HEK293 (cell line): ENCODE measurements at regions not wholly inside any gene's neighbourhood (a gene's known extent, or its start where the extent isn't known, plus 50 kb on each side); places are given as distances from the start of the nearest gene placed in this dataset.

Source experiments
- CTCF ChIA-PET: fragments of 350-600 bp; formaldehyde crosslinking; extraction: SDS; loops from one replicate; lab custom pipeline; 2021; ENCODE audit warnings: antibody characterized with exemption; lab: Yijun Ruan, JAX
- POLR2A ChIA-PET: fragments of 300-600 bp; formaldehyde crosslinking; extraction: SDS; loops from one replicate; lab custom pipeline; 2020; ENCODE audit warnings: antibody characterized with exemption, inconsistent platforms; lab: Yijun Ruan, JAX
- H3K27ac ChIP-seq: fragments of 200-500 bp; sonication (Bioruptor generic); 2 replicates; pipeline ENCODE4 v1.5.1; 2014; ENCODE audit warnings: low read depth, low read length, control low read depth, inconsistent platforms; ENCODE audit errors: extremely low read depth
- H3K36me3 ChIP-seq, 2 experiments: fragments of 200-500 bp in 1 of 2; sonication (Bioruptor generic) in 1 of 2; 1 replicate in 1 of 2; 2 replicates in 1 of 2; pipeline ENCODE4 v1.5.1; 2014 to 2017; ENCODE audit warnings: inconsistent platforms in 2 of 2, low read length in 2 of 2; ENCODE audit not compliant: control insufficient read depth in 2 of 2, insufficient read depth in 1 of 2
- H3K4me1 ChIP-seq: fragments of 200-500 bp; sonication (Bioruptor generic); 2 replicates; pipeline ENCODE4 v1.5.1; 2014; ENCODE audit warnings: mild to moderate bottlenecking, low read length, inconsistent platforms; ENCODE audit not compliant: control insufficient read depth, insufficient read depth
- H3K4me3 ChIP-seq: 2 replicates; pipeline ENCODE4 v1.5.1; 2011; ENCODE audit warnings: low read depth, mild to moderate bottlenecking, control low read depth, low read length, moderate library complexity
- H3K9me3 ChIP-seq: fragments of 200-500 bp; sonication (Bioruptor generic); 2 replicates; pipeline ENCODE4 v1.5.1; 2014; ENCODE audit warnings: low read depth, low read length, inconsistent platforms; ENCODE audit not compliant: control insufficient read depth, insufficient read depth
- FEZF1 ChIP-seq: fragments of 450-650 bp; formaldehyde crosslinking; IDR thresholded peaks from 2 replicates; pipeline ENCODE4 v1.5.1; 2016; ENCODE audit warnings: missing biosample characterization, missing genetic modification characterization
- GLI2 ChIP-seq: fragments of 450-650 bp; formaldehyde crosslinking; IDR thresholded peaks from 2 replicates; pipeline ENCODE4; 2017; ENCODE audit warnings: missing biosample characterization, missing genetic modification characterization, low read depth, borderline replicate concordance
- KLF16 ChIP-seq: fragments of 450-650 bp; formaldehyde crosslinking; IDR thresholded peaks from 2 replicates; pipeline ENCODE4 v1.5.1; 2017; ENCODE audit warnings: missing biosample characterization, missing genetic modification characterization
- PATZ1 ChIP-seq: fragments of 450-650 bp; formaldehyde crosslinking; IDR thresholded peaks from 2 replicates; pipeline ENCODE4 v1.5.1; 2016; ENCODE audit warnings: missing biosample characterization, missing genetic modification characterization
- PRDM10 ChIP-seq: fragments of 450-650 bp; formaldehyde crosslinking; IDR thresholded peaks from 2 replicates; pipeline ENCODE4 v1.5.1; 2016; ENCODE audit warnings: missing biosample characterization, missing genetic modification characterization
- SCRT1 ChIP-seq: fragments of 450-650 bp; formaldehyde crosslinking; IDR thresholded peaks from 2 replicates; pipeline ENCODE4 v1.5.1; 2016; ENCODE audit warnings: missing biosample characterization, missing genetic modification characterization, borderline replicate concordance
- SP2 ChIP-seq: fragments of 450-650 bp; formaldehyde crosslinking; IDR thresholded peaks from 2 replicates; pipeline ENCODE4 v1.5.1; 2016; ENCODE audit warnings: missing biosample characterization, missing genetic modification characterization
- SP7 ChIP-seq: fragments of 450-650 bp; formaldehyde crosslinking; IDR thresholded peaks from 2 replicates; pipeline ENCODE4 v1.5.1; 2016; ENCODE audit warnings: missing biosample characterization, missing genetic modification characterization
- ZBTB8A ChIP-seq: fragments of 450-650 bp; formaldehyde crosslinking; IDR thresholded peaks from 2 replicates; pipeline ENCODE4 v1.5.1; 2016; ENCODE audit warnings: missing biosample characterization, missing genetic modification characterization
- ZFHX2 ChIP-seq: fragments of 450-650 bp; formaldehyde crosslinking; conservative IDR thresholded peaks from 2 replicates; pipeline ENCODE4 v1.5.1; 2016; ENCODE audit warnings: missing biosample characterization, missing genetic modification characterization
- ZNF10 ChIP-seq: fragments of 450-650 bp; formaldehyde crosslinking; IDR thresholded peaks from 2 replicates; pipeline ENCODE4 v1.5.1; 2017; ENCODE audit warnings: missing biosample characterization, missing genetic modification characterization
- ZNF211 ChIP-seq: fragments of 450-650 bp; formaldehyde crosslinking; IDR thresholded peaks from 2 replicates; pipeline ENCODE4 v1.5.1; 2016; ENCODE audit warnings: low read depth, missing biosample characterization, missing genetic modification characterization
- ZNF214 ChIP-seq: fragments of 450-650 bp; formaldehyde crosslinking; IDR thresholded peaks from 2 replicates; pipeline ENCODE4 v1.5.1; 2017; ENCODE audit warnings: missing biosample characterization, mild to moderate bottlenecking, missing genetic modification characterization, borderline replicate concordance
- ZNF221 ChIP-seq: fragments of 450-650 bp; formaldehyde crosslinking; IDR thresholded peaks from 2 replicates; pipeline ENCODE4 v1.5.1; 2017; ENCODE audit warnings: missing biosample characterization, missing genetic modification characterization, borderline replicate concordance
- ZNF292 ChIP-seq: fragments of 450-650 bp; formaldehyde crosslinking; IDR thresholded peaks from 2 replicates; pipeline ENCODE4 v1.5.1; 2016; ENCODE audit warnings: low read depth, missing biosample characterization, missing genetic modification characterization, borderline replicate concordance
- ZNF335 ChIP-seq: fragments of 450-650 bp; formaldehyde crosslinking; conservative IDR thresholded peaks from 2 replicates; pipeline ENCODE4 v1.5.1; 2016; ENCODE audit warnings: missing biosample characterization, missing genetic modification characterization
- ZNF658 ChIP-seq: fragments of 450-650 bp; formaldehyde crosslinking; IDR thresholded peaks from 2 replicates; pipeline ENCODE4; 2016; ENCODE audit warnings: missing biosample characterization, missing genetic modification characterization
- ZNF747 ChIP-seq: fragments of 450-650 bp; formaldehyde crosslinking; IDR thresholded peaks from 2 replicates; pipeline ENCODE4 v1.5.1; 2016; ENCODE audit warnings: missing biosample characterization, missing genetic modification characterization
- ZNF76 ChIP-seq: fragments of 450-650 bp; formaldehyde crosslinking; IDR thresholded peaks from 2 replicates; pipeline ENCODE4; 2016; ENCODE audit warnings: low read depth, missing biosample characterization, missing genetic modification characterization, borderline replicate concordance
- ZSCAN16 ChIP-seq: fragments of 450-650 bp; formaldehyde crosslinking; IDR thresholded peaks from 2 replicates; pipeline ENCODE4 v1.5.1; 2016; ENCODE audit warnings: missing biosample characterization, missing genetic modification characterization
- TF ChIP-seq, protein P1 (sequence below): fragments of 450-650 bp; formaldehyde crosslinking; IDR thresholded peaks from 2 replicates; pipeline ENCODE4 v1.5.0; 2017; ENCODE audit warnings: missing biosample characterization, missing genetic modification characterization, borderline replicate concordance
- TF ChIP-seq, protein P2 (sequence below): fragments of 450-650 bp; formaldehyde crosslinking; IDR thresholded peaks from 2 replicates; pipeline ENCODE4 v1.5.1; 2017; ENCODE audit warnings: missing biosample characterization, missing genetic modification characterization
- TF ChIP-seq, protein P3 (sequence below): fragments of 450-650 bp; IDR thresholded peaks from 2 replicates; pipeline ENCODE4 v1.5.1; 2018; ENCODE audit warnings: missing biosample characterization, mild to moderate bottlenecking, missing genetic modification characterization

DNA sequence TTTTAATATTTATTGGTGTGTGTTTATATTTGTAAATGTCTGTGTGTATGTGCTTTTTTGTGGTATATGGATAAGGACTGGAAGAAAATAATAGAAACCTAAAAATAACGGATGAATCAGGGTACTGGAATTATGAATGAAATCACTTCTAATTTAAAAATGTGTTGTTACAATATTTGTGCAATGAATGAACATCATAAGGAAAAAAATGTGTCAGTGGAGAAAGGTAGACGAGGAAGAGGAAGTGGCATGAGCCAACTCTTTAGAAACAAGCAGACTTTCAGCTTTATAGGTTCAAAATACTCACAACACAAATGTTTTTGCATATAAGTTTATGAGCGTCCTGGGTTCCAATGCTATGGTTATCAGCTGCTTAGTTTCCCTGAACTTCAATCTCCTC, 59.4 kb downstream of the SOX2 start (continued):
- no peak for TF ChIP-seq FEZF1

GRCh38 chr3:181772166-181772565, 60.4 kb downstream of the SOX2 start:
- ChIA-PET CTCF (no interaction called here), POLR2A (no interaction called here)

GRCh38 chr3:181773921-181774320, 62.2 kb downstream of the SOX2 start:
- no peaks in the 10 kb centered on the region for H3K9me3 ChIP-seq
- no peaks in the 10 kb centered on the region for H3K4me1 ChIP-seq
- H3K27ac ChIP-seq, result no peak overlapping the region
- ChIA-PET CTCF (no interaction called here), POLR2A (no interaction called here)
- H3K36me3 ChIP-seq, result no peaks in the 10 kb centered on the region
- no peak overlapping the region for H3K4me3 ChIP-seq
- no peak for TF ChIP-seq ZNF10
- no peak for TF ChIP-seq ZBTB8A (tag by site-specific recombination)
- no peak for TF ChIP-seq GLI2 (tag by site-specific recombination)
- TF ChIP-seq KLF16 (tag by site-specific recombination), result no peak
- no peak for TF ChIP-seq SP2 (tag by site-specific recombination)
- no peak for TF ChIP-seq SP7 (tag by site-specific recombination)
- TF ChIP-seq ZNF292 (tag by site-specific recombination), result no peak
- TF ChIP-seq PATZ1, result no peak
- TF ChIP-seq ZNF747 (tag by site-specific recombination), result no peak
- TF ChIP-seq, protein P1, sequence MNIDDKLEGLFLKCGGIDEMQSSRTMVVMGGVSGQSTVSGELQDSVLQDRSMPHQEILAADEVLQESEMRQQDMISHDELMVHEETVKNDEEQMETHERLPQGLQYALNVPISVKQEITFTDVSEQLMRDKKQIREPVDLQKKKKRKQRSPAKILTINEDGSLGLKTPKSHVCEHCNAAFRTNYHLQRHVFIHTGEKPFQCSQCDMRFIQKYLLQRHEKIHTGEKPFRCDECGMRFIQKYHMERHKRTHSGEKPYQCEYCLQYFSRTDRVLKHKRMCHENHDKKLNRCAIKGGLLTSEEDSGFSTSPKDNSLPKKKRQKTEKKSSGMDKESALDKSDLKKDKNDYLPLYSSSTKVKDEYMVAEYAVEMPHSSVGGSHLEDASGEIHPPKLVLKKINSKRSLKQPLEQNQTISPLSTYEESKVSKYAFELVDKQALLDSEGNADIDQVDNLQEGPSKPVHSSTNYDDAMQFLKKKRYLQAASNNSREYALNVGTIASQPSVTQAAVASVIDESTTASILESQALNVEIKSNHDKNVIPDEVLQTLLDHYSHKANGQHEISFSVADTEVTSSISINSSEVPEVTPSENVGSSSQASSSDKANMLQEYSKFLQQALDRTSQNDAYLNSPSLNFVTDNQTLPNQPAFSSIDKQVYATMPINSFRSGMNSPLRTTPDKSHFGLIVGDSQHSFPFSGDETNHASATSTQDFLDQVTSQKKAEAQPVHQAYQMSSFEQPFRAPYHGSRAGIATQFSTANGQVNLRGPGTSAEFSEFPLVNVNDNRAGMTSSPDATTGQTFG, result no peak
- TF ChIP-seq, protein P2, sequence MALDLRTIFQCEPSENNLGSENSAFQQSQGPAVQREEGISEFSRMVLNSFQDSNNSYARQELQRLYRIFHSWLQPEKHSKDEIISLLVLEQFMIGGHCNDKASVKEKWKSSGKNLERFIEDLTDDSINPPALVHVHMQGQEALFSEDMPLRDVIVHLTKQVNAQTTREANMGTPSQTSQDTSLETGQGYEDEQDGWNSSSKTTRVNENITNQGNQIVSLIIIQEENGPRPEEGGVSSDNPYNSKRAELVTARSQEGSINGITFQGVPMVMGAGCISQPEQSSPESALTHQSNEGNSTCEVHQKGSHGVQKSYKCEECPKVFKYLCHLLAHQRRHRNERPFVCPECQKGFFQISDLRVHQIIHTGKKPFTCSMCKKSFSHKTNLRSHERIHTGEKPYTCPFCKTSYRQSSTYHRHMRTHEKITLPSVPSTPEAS, result no peak
- no peak for TF ChIP-seq ZNF221 (tag by site-specific recombination)
- no peak for TF ChIP-seq ZSCAN16 (tag by site-specific recombination)
- TF ChIP-seq, protein P3, sequence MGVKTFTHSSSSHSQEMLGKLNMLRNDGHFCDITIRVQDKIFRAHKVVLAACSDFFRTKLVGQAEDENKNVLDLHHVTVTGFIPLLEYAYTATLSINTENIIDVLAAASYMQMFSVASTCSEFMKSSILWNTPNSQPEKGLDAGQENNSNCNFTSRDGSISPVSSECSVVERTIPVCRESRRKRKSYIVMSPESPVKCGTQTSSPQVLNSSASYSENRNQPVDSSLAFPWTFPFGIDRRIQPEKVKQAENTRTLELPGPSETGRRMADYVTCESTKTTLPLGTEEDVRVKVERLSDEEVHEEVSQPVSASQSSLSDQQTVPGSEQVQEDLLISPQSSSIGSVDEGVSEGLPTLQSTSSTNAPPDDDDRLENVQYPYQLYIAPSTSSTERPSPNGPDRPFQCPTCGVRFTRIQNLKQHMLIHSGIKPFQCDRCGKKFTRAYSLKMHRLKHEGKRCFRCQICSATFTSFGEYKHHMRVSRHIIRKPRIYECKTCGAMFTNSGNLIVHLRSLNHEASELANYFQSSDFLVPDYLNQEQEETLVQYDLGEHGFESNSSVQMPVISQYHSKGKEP (tag by site-specific recombination), result no peak

More at GRCh38 chr3:181772166-181772565, 60.4 kb downstream of the SOX2 start:
- no peak for TF ChIP-seq ZNF211 (tag by site-specific recombination)
- TF ChIP-seq ZNF76 (tag by site-specific recombination), result no peak
- TF ChIP-seq ZFHX2 (tag by site-specific recombination), result no peak
- no peak for TF ChIP-seq PRDM10 (tag by site-specific recombination)
- TF ChIP-seq SCRT1, result no peak
- TF ChIP-seq ZNF335 (tag by site-specific recombination), result no peak
- no peak for TF ChIP-seq ZNF214 (tag by site-specific recombination)
- no peak for TF ChIP-seq ZNF658 (tag by site-specific recombination)
- Histone ChIP-seq H3K36me3 (no peaks in the 10 kb centered on the region), H3K27ac (no peak overlapping the region), H3K4me3 (no peak overlapping the region), H3K4me1 (no peaks in the 10 kb centered on the region), H3K9me3 (no peaks in the 10 kb centered on the region)
